HG03342 (cell line): ENCODE measurements at regions not wholly inside any gene's neighbourhood (a gene's known extent, or its start where the extent isn't known, plus 50 kb on each side); places are given as distances from the start of the nearest gene placed in this dataset.

ENCODE experiments used
- ATAC-seq: cut with Tn5 transposase; IDR thresholded peaks from one replicate; pipeline ENCODE4 v1.9.1; 2021; ENCODE audit warnings: mild to moderate bottlenecking, moderate library complexity; ENCODE audit not compliant: unreplicated experiment

DNA sequence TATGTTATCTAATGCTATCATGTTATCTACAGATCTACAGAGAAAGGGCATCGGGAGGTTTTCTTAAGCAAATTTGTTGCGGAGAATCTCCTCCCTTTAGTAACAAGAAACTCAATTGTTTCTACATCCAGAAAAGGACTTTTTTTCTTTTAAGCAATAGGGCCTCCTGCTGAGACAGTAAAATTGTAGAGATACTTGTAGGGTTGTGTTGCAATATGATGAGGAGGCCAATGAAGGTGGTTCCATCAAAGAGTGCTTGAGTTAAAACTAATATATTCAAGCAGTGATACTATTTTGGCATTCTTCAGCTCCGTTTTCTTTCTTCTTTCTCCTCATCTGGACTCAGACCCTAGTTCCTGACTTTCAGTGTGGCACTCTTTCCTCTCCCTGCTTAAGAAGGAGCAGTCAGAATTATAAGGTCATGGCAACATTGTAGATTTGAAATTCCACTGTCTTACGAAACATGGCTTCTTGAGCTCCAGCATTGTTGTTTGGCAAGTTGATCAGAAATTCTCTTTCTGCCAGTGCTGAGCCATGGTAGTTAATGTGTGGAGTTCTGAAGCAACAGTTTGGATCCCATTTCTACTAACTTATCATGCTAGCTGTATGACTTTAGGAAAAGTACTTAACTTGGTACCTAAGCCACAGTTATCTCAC, 202.0 kb upstream of the SLC14A2 start:
- no peak for ATAC-seq

DNA sequence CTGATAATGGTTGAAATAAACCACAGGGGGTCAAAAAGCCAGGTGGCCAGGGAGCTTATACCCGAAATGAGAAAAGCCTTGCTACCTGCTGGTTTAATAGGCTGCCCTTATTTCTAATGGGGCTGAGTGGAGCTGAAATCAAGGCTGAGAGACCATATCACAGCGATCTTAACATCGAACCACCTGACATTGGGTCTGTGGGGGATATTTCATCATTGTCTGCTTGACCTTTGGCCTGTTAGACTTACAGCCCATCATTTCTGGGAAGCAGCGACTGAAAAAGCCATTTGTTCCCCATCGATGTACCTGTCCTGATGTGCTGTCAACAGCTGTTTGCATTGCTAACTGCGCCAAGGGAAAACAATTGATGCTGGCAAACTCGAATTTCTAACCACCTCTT, 199.7 kb upstream of the SLC14A2 start:
- no peak for ATAC-seq

DNA sequence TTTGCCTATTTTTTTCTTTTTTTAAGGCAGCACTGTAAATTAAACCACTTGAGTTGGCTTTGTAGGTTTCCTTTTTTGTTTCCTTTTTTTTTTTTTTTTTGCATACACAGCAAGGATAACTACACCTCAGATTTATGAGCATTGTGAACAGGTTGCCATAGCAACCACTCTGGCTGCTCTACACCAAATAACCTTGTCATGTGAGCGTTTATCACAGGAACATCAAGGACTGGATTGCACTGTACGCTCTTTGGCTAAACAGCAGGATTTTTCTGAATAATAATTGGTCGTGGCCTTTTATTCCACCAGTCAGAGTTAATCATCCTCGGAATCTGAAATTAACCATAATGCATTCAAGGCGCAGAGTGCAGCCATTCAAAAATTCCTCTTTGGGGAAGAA, 199.1 kb upstream of the SLC14A2 start:
- ATAC-seq = no peak

DNA sequence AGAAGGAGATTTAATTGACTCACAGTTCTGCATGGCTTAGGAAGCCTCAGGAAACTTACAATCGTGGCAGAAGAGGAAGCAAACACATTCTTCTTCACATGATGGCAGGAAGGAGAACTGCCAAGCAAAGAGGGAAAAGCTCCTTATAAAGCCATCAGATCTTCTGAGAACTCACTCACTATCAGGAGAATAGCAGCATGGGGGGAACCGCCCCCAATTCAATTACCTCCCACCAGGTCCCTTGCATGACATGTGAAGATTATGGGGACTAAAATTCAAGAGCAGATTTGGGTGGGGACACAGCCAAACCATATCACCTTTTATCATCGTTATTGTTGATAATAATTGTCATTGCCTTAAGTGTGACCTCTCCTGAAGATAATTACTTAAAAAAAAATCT, 197.9 kb upstream of the SLC14A2 start:
- ATAC-seq = no peak

DNA sequence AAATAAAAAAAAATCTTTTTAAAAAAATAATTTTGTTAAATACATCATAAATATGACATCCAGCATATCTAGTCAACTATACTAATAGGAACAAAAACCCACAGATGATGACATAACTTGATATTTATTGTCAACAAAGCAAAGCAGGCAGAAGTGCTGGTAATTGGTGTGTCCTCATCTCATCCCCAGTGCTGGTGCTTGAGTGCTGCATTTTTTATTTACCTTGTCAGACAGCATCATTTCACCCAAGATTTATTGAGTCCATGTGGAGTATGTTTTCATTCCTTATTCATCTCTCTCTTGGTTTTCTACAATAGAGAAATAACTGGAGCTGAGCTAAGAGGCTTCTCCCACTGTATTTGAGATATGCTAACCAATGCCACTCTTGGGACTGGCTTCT, 191.6 kb upstream of the SLC14A2 start:
- ATAC-seq = no peak

- ATAC-seq = no peak
Observed at GRCh38 chr18:45430041-45430440, 185.2 kb upstream of the SLC14A2 start.

DNA sequence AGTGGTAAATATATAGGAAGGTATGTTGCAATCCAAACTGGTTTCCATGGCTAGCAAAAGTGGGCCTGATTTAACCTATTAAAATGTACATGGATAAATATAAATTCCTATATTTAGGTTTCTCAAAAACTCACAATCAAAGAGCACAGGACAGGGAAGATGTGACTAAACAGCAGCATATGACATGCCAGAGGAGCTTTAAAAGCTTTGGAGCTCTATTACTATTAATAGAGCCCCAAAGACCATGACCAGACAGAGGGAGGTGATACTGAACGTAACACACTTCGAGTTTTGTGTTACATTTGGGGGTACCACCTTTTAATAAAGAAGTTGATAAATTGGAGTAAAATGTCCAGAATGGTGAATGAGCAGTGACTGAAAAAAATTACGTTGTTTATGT, 179.5 kb upstream of the SLC14A2 start:
- no peak for ATAC-seq

GRCh38 chr18:45437366-45437765, 177.9 kb upstream of the SLC14A2 start:
- ATAC-seq = no peak

- ATAC-seq = no peak
Observed at GRCh38 chr18:45439851-45440645, 175.2 kb upstream of the SLC14A2 start.

DNA sequence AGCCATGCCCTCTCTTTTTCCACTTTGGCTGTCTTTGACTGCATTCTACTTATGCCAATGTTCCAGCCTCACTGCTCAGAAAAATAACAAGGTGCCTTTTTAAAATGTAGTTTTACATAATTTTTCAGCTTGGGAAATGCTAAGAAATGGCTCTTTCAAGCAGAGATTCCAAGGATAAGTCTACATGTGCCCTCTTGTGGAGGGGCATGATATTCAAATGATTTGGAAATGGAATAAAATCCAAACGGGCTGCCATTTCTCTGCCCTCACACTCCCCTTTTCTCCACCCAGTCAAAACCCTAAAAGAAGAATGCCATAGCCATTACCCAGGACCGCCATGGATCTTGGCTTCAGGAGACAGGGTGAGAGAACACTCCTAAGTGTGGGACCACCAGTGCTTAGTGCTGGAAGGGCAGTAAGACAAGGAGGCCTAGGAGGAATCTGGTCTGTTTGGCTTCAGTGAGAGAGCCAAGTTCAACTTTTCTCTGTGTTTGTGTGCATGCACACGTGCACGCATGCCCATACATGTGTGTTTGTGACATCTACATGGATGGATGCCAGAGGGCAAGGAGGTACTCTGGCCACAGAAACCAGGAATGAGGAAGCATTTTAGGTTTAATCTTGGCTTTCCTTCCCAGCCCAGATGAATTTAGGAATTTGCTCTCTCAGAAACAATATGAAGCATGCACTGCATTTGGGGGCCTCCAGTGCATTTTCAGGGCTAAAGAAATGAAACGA, 174.0 kb upstream of the SLC14A2 start:
- no peak for ATAC-seq

DNA sequence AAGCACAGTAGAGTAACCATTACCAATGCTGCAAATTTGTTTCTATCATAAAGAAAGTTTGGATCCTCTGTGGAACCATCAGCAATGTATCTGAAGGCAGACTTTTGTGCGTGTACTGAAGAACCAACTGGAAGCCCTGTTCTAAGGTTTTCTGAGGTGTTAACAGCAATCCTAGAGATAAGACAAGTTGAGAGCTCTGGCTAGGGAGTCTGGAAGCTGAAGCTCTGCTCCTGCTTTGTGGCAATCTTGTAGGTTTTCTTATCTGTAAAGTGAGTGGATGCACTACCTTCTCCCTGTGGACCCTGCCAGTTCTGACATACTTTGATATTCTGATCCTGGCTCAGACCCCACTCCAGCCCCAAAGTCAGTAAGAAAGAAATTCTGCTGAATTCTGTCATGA, 171.2 kb upstream of the SLC14A2 start:
- no peak for ATAC-seq

DNA sequence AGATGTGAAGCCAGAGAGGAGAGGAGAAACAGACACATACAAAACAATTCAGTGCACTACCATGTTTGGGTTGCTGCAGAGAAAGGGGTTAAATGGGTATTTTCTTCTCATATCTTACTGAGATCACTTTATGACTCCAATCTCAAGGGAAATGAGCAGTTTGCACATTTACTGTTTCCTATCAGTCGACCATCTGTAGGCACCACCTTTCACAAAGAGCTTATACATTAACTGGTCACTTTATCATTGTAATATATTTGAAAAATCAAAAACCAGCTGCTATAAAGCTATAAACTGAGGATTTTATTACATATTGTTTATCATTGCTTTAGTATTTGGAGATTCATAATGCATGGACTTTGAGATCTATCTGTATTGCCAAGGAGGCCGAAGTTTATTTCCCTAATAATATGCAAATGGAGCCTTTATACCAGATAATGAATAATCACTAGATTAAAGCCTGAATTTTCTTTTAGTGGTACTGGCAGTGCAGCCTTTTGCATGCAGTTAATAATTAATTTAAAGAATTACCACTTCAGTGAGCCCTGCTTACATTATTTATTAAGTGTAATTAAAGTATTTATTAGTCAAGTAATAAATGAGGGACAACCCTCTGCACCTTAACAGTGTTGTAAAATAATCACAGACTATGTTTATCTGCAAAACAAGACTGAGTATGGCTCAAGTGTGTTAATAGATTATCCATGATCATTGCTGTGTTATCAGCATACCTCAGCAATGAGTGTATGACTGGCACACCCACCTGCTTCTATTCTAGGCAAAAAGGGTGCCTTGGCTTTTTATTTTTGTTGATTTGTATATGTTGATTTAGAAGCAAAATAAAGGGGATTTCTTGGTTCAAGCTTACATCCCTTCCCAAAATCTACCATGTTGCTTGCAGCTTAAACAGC, 167.7 kb upstream of the SLC14A2 start:
- no peak for ATAC-seq

- no peak for ATAC-seq
Observed at GRCh38 chr18:45448871-45449270, 166.4 kb upstream of the SLC14A2 start.

DNA sequence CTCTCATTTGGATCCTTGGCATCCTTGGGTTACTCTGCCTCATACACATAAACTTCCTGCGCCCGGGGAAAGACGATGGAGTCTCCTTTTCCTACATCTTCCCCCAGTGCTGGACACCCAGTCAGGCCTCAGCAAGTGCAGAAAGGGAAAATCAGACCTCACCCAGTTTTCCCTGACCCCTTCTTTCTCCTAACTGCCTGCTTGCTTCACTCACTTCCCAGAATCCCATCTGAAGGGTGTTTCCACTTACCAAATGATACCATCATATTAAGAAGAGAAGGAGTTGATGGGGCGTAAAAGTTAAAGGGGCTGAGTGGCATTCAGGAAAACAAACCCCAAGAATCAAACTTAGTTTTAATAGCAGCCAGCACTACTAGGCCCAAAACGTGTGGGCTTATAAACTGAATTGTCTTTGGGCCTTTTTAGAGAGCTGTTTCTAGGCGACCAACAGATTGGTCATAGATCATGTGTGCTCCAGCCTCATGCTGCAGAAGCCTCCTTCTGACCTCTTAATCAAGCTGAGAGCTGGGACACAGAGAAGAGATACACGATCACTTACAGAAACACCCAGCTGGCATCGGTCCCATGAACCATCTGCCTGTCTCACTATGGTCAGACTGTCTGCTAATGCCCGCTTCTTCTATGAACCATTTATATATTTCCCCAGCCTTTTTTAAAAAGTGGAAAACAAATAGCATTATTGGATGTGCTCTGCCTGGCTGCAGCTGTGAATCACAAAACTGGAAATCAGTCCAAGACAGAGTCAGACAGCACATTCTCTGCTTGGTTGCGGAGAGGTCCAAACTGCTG, 165.7 kb upstream of the SLC14A2 start:
- no peak for ATAC-seq

DNA sequence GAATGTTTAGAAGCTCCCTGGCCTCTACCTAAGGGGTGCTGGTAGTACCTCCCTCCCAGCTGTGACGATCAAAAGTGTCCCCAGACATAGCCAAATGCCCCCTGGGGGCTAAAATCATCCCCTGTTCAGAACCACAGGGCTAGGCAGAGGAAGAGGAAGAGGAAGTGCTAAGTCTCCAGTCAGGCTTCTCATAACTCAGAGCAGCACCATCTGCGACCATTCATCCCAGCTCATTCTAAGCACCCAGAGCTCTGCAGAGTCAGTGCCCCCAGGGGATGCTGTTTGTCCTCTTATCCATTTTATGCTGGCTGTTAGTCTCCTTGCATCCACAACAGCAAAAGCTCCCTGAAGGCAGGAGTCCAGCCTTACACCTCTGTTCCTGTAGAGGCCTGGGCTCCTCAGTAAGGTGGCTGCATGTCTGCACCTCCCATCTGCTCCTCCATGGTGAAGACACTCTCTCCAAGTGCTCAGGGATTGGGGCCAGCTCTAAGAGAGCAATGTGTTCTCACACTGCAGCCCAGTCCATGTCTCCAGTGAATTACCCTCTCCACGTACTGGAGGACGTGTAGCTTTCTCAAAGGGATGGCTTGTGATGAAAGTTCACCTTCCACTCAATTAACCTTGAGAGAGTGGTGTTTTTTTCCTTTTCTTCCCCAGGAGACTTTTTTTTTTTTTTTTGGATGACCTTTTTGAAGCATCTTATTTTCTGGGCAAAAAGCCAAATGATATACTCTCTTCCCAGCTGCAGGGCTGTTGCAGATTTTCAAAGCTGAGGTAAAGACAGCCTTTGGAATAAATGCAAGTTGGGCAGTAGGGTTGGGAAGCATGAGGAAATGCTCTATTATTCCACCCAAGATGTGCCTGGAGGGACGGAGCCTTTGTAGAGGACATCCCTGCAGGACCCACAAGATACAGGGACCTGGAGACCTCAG, 158.9 kb upstream of the SLC14A2 start:
- ATAC-seq = no peak

- ATAC-seq = no peak
Observed at GRCh38 chr18:45458033-45458432, 157.2 kb upstream of the SLC14A2 start.

GRCh38 chr18:45462179-45462578, 153.1 kb upstream of the SLC14A2 start:
- no peak for ATAC-seq

- ATAC-seq = no peak
Observed at GRCh38 chr18:45463451-45463850, 151.8 kb upstream of the SLC14A2 start.

GRCh38 chr18:45464619-45465018, 150.7 kb upstream of the SLC14A2 start:
- ATAC-seq = no peak
